ENCODE measurements at regions not wholly inside any gene's neighbourhood (a gene's known extent, or its start where the extent isn't known, plus 50 kb on each side); places are given as distances from the start of the nearest gene placed in this dataset.

- Histone ChIP-seq H3K79me2 (ENCODE audit: insufficient read depth, low read length) (no peaks in the 10 kb centered on the region), H3K4me1 (ENCODE audit: insufficient read depth, low read length) (no peaks in the 10 kb centered on the region), H3K27me3 (ENCODE audit: insufficient read depth, low read length, poor library complexity) (no peaks in the 10 kb centered on the region), H3K4me3 (ENCODE audit: low read depth in 1 of 2, low read length in 2 of 2) (no peak overlapping the region), H4K20me1 (ENCODE audit: insufficient read depth, low read length) (no peaks in the 10 kb centered on the region), H3K9me3 (ENCODE audit: insufficient read depth, low read length, severe bottlenecking) (no peaks in the 10 kb centered on the region), H3K27ac (ENCODE audit: low read length) (no peak overlapping the region), H3K36me3 (ENCODE audit: insufficient read depth, low read length) (no peaks in the 10 kb centered on the region), H3K9ac (ENCODE audit: low read depth, low read length) (no peak overlapping the region), H2AFZ (ENCODE audit: low read depth, low read length) (no peak overlapping the region), H3K4me2 (ENCODE audit: insufficient read depth, low read length) (no peak overlapping the region)
- ATAC-seq (ENCODE audit: insufficient read depth, low read depth), result no peak
- DNase-seq, result no peak
- no peak for TF ChIP-seq EZH2 (IDR thresholded peaks at IDR 0.05; ENCODE audit: borderline replicate concordance, low read depth, low read length, severe bottlenecking)
- TF ChIP-seq, protein P1, sequence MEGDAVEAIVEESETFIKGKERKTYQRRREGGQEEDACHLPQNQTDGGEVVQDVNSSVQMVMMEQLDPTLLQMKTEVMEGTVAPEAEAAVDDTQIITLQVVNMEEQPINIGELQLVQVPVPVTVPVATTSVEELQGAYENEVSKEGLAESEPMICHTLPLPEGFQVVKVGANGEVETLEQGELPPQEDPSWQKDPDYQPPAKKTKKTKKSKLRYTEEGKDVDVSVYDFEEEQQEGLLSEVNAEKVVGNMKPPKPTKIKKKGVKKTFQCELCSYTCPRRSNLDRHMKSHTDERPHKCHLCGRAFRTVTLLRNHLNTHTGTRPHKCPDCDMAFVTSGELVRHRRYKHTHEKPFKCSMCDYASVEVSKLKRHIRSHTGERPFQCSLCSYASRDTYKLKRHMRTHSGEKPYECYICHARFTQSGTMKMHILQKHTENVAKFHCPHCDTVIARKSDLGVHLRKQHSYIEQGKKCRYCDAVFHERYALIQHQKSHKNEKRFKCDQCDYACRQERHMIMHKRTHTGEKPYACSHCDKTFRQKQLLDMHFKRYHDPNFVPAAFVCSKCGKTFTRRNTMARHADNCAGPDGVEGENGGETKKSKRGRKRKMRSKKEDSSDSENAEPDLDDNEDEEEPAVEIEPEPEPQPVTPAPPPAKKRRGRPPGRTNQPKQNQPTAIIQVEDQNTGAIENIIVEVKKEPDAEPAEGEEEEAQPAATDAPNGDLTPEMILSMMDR (IDR thresholded peaks at IDR 0.05; ENCODE audit: borderline replicate concordance, extremely low read depth, low read length, poor library complexity, severe bottlenecking), result no peak
These were observed 249.2 kb upstream of the PHF14 start for GRCh38 chr7:10724449-10724848.

- DNase-seq (no peak), ATAC-seq (ENCODE audit: insufficient read depth, low read depth) (no peak)
- Histone ChIP-seq H3K4me3 (ENCODE audit: low read depth in 1 of 2, low read length in 2 of 2) (no peak overlapping the region), H3K79me2 (ENCODE audit: insufficient read depth, low read length) (no peaks in the 10 kb centered on the region), H3K4me1 (ENCODE audit: insufficient read depth, low read length) (no peaks in the 10 kb centered on the region), H3K9ac (ENCODE audit: low read depth, low read length) (no peak overlapping the region), H3K9me3 (ENCODE audit: insufficient read depth, low read length, severe bottlenecking) (no peaks in the 10 kb centered on the region), H3K4me2 (ENCODE audit: insufficient read depth, low read length) (no peak overlapping the region), H3K36me3 (ENCODE audit: insufficient read depth, low read length) (no peaks in the 10 kb centered on the region), H4K20me1 (ENCODE audit: insufficient read depth, low read length) (no peaks in the 10 kb centered on the region), H3K27ac (ENCODE audit: low read length) (no peak overlapping the region), H3K27me3 (ENCODE audit: insufficient read depth, low read length, poor library complexity) (no peaks in the 10 kb centered on the region), H2AFZ (ENCODE audit: low read depth, low read length) (no peak overlapping the region)
- TF ChIP-seq, protein P1 (IDR thresholded peaks at IDR 0.05; ENCODE audit: borderline replicate concordance, extremely low read depth, low read length, poor library complexity, severe bottlenecking), result no peak
- no peak for TF ChIP-seq EZH2 (IDR thresholded peaks at IDR 0.05; ENCODE audit: borderline replicate concordance, low read depth, low read length, severe bottlenecking)
These were observed 246.0 kb upstream of the PHF14 start for GRCh38 chr7:10727636-10728035.

DNA sequence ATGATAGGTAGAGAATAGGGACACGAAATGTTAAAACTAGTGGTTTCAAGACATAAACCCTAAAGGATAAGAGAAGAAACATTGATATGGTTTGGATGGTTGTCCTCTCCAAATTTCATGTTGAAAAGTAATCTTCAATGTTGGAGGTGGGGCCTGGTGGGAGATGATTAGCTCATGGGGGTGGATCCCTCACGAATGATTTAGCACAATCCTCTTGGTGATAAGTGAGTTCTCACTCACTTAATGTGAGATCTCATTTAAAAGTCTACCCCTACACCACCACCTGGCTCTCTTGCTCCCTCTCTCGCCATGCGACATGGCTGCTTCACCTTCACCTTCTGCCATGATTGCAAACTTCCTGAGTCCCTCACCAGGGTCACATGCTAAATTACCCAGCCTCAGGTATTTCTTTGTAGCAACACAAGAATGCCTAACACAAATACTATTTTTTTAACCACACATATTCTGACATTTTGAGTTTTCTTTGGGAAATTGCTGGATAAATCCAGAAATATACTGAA lies 242.4 kb upstream of the PHF14 start:
- no peak overlapping the region for H3K27ac ChIP-seq (ENCODE audit: low read length)
- ATAC-seq (ENCODE audit: insufficient read depth, low read depth) (no peak), DNase-seq (no peak)
- no peak overlapping the region for H3K9ac ChIP-seq (ENCODE audit: low read depth, low read length)
- H3K4me2 ChIP-seq (ENCODE audit: insufficient read depth, low read length), result no peak overlapping the region
- H3K27me3 ChIP-seq (ENCODE audit: insufficient read depth, low read length, poor library complexity), result no peaks in the 10 kb centered on the region
- no peaks in the 10 kb centered on the region for H3K36me3 ChIP-seq (ENCODE audit: insufficient read depth, low read length)
- H2AFZ ChIP-seq (ENCODE audit: low read depth, low read length), result no peak overlapping the region
- H3K79me2 ChIP-seq (ENCODE audit: insufficient read depth, low read length), result no peaks in the 10 kb centered on the region
- no peak overlapping the region for H3K4me3 ChIP-seq (ENCODE audit: low read depth in 1 of 2, low read length in 2 of 2)
- TF ChIP-seq EZH2 (IDR thresholded peaks at IDR 0.05; ENCODE audit: borderline replicate concordance, low read depth, low read length, severe bottlenecking), result no peak
- TF ChIP-seq, protein P1 (IDR thresholded peaks at IDR 0.05; ENCODE audit: borderline replicate concordance, extremely low read depth, low read length, poor library complexity, severe bottlenecking), result no peak
- no peaks in the 10 kb centered on the region for H3K9me3 ChIP-seq (ENCODE audit: insufficient read depth, low read length, severe bottlenecking)
- H3K4me1 ChIP-seq (ENCODE audit: insufficient read depth, low read length), result no peaks in the 10 kb centered on the region
- no peaks in the 10 kb centered on the region for H4K20me1 ChIP-seq (ENCODE audit: insufficient read depth, low read length)

- ATAC-seq (ENCODE audit: insufficient read depth, low read depth), result no peak
- no peak for TF ChIP-seq EZH2 (IDR thresholded peaks at IDR 0.05; ENCODE audit: borderline replicate concordance, low read depth, low read length, severe bottlenecking)
- TF ChIP-seq, protein P1 (IDR thresholded peaks at IDR 0.05; ENCODE audit: borderline replicate concordance, extremely low read depth, low read length, poor library complexity, severe bottlenecking), result no peak
- Histone ChIP-seq H3K4me3 (ENCODE audit: low read depth in 1 of 2, low read length in 2 of 2) (no peak overlapping the region), H3K4me2 (ENCODE audit: insufficient read depth, low read length) (no peak overlapping the region), H3K4me1 (ENCODE audit: insufficient read depth, low read length) (no peaks in the 10 kb centered on the region), H3K27ac (ENCODE audit: low read length) (no peak overlapping the region), H4K20me1 (ENCODE audit: insufficient read depth, low read length) (no peaks in the 10 kb centered on the region), H3K9ac (ENCODE audit: low read depth, low read length) (no peak overlapping the region), H3K9me3 (ENCODE audit: insufficient read depth, low read length, severe bottlenecking) (no peaks in the 10 kb centered on the region), H3K27me3 (ENCODE audit: insufficient read depth, low read length, poor library complexity) (no peaks in the 10 kb centered on the region), H2AFZ (ENCODE audit: low read depth, low read length) (no peak overlapping the region), H3K36me3 (ENCODE audit: insufficient read depth, low read length) (no peaks in the 10 kb centered on the region), H3K79me2 (ENCODE audit: insufficient read depth, low read length) (no peaks in the 10 kb centered on the region)
- DNase-seq, result no peak
These were observed 239.9 kb upstream of the PHF14 start for GRCh38 chr7:10733747-10734146.
